ENCODE measurements at regions not wholly inside any gene's neighbourhood (a gene's known extent, or its start where the extent isn't known, plus 50 kb on each side); places are given as distances from the start of the nearest gene placed in this dataset.
"Not testable (repeated sequence)": the region's sequence is repeated elsewhere in the genome, so short reads cannot be mapped to it uniquely, and the experiment has no call there.

GRCh38 chr11:64428693-64429092 lies 69.7 kb downstream of the RPS6KA4 start:
- no peak for DNase-seq (ENCODE audit: low read depth in 2 of 2)

GRCh38 chr11:64429970-64430369 lies 71.0 kb downstream of the RPS6KA4 start:
- DNase-seq (ENCODE audit: low read depth in 2 of 2): no peak

- DNase-seq (ENCODE audit: low read depth in 2 of 2): no peak
Observed at GRCh38 chr11:64430645-64431044, 71.7 kb downstream of the RPS6KA4 start.

GRCh38 chr11:64436000-64436399 lies 77.0 kb downstream of the RPS6KA4 start:
- no peak for DNase-seq (ENCODE audit: low read depth in 2 of 2)

GRCh38 chr11:64437426-64437825 lies 78.5 kb downstream of the RPS6KA4 start:
- no peak for DNase-seq (ENCODE audit: low read depth in 2 of 2)

- no peak for DNase-seq (ENCODE audit: low read depth in 2 of 2)
Observed at GRCh38 chr11:64438986-64439771, 80.2 kb downstream of the RPS6KA4 start.

GRCh38 chr11:64439772-64440491 lies 81.0 kb downstream of the RPS6KA4 start:
- not testable (repeated sequence) for DNase-seq (ENCODE audit: low read depth in 2 of 2)

GRCh38 chr11:64441127-64441526 lies 82.2 kb downstream of the RPS6KA4 start:
- no peak for DNase-seq (ENCODE audit: low read depth in 2 of 2)

- DNase-seq (ENCODE audit: low read depth in 2 of 2): no peak
Observed at GRCh38 chr11:64443001-64443400, 84.0 kb downstream of the RPS6KA4 start.

- DNase-seq (ENCODE audit: low read depth in 2 of 2): no peak
Observed at GRCh38 chr11:64444838-64445441, 86.0 kb downstream of the RPS6KA4 start.

GRCh38 chr11:64445651-64446050 lies 86.7 kb downstream of the RPS6KA4 start:
- DNase-seq (ENCODE audit: low read depth in 2 of 2): no peak

GRCh38 chr11:64447831-64448598 lies 89.1 kb downstream of the RPS6KA4 start:
- DNase-seq (ENCODE audit: low read depth in 2 of 2): no peak

GRCh38 chr11:64448599-64449380 lies 89.8 kb downstream of the RPS6KA4 start:
- peak; percentile 52 to 69 for DNase-seq (ENCODE audit: low read depth in 2 of 2)

GRCh38 chr11:64449381-64450167 lies 90.6 kb downstream of the RPS6KA4 start:
- peak; percentile 58 to 68 for DNase-seq (ENCODE audit: low read depth in 2 of 2)

- no peak for DNase-seq (ENCODE audit: low read depth in 2 of 2)
Observed at GRCh38 chr11:64450168-64450560, 91.2 kb downstream of the RPS6KA4 start.

GRCh38 chr11:64451856-64452255 lies 92.9 kb downstream of the RPS6KA4 start:
- DNase-seq (ENCODE audit: low read depth in 2 of 2): no peak

- DNase-seq (ENCODE audit: low read depth in 2 of 2): no peak
Observed at GRCh38 chr11:64453466-64453865, 94.5 kb downstream of the RPS6KA4 start.

- DNase-seq (ENCODE audit: low read depth in 2 of 2): no peak
Observed at GRCh38 chr11:64455456-64456261, 96.7 kb downstream of the RPS6KA4 start.

- no peak for DNase-seq (ENCODE audit: low read depth in 2 of 2)
Observed at GRCh38 chr11:64456509-64457320, 97.8 kb downstream of the RPS6KA4 start.
